ENCODE measurements at regions not wholly inside any gene's neighbourhood (a gene's known extent, or its start where the extent isn't known, plus 50 kb on each side); places are given as distances from the start of the nearest gene placed in this dataset.

DNA sequence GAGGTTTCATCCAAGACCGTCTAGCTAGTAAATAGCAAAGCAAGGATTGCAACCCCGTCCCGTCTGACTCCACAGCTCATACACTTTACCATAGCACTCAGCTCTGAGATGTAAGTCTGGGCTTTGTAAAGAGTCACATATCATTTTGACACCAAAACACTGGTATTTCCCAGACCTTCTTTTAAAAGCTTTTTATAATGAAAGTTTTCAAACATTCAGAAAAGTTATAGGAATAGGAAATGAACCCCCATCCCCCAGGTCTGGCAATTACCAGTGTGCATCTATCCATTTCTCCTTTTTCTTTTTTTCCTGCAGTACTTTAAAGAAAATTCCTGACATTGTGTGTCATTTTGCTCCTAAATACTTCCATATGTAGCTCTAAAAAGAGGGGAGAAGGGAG is 183.6 kb upstream of the CCND2 start:
- peaks cover 6% of the 10 kb centered on the region for H3K4me1 Mint-ChIP-seq
- H3K27ac Mint-ChIP-seq, result no peak overlapping the region
- no peak overlapping the region for H3K4me3 Mint-ChIP-seq
- no peaks in the 10 kb centered on the region for H3K36me3 Mint-ChIP-seq
- H3K27me3 Mint-ChIP-seq, result peaks cover 28% of the 10 kb centered on the region
- no peaks in the 10 kb centered on the region for H3K9me3 Mint-ChIP-seq
- ATAC-seq, result no peak

DNA sequence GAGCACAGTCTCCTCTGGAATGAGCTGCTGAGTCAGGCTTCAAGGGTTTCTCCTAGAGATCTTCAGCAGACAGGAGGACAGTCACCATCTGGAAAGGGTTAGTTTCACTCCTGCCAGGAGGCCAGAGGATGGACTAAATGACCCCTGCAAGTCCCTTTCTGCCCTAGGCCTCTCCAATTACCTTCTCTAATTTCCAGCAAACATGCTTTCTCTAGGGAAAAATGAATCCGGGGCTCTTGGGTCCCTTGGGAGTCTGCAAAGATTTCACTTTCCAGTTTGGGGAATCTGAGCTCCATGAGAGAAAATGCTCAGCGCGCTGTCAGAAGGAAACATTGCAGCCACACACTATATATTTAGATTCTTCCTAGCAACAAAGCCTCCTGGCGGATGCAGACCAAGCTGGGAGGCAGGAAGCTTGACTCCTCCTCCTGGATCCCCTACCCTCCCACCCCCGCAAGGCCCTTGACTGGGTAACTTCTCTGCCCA is 184.4 kb upstream of the CCND2 start:
- no peak for ATAC-seq
- Mint-ChIP-seq H3K36me3 (no peaks in the 10 kb centered on the region), H3K27me3 (peaks cover 33% of the 10 kb centered on the region), H3K4me3 (no peak overlapping the region), H3K9me3 (no peaks in the 10 kb centered on the region), H3K27ac (no peak overlapping the region), H3K4me1 (peaks cover 11% of the 10 kb centered on the region)

DNA sequence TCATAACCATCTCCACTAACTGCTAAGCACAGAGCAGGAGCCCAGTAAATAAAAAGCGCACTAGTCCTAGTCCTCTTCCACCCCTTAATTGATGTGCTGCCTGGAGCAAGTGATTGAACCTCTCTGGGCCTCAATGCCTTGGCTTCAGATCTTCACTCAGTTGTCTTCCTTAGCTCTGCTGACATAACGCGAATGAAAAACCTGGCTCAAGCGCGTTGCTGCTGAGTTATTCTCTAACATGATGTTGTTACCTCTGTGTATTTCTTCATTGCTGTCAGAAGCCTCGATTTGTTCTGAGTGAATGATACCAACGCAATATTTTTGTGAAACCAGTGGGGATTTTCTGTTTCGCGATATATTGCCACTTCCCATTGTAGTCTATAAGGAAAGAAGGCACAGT is 185.1 kb upstream of the CCND2 start:
- H3K4me3 Mint-ChIP-seq, result no peak overlapping the region
- H3K36me3 Mint-ChIP-seq, result no peaks in the 10 kb centered on the region
- peaks cover 33% of the 10 kb centered on the region for H3K27me3 Mint-ChIP-seq

DNA sequence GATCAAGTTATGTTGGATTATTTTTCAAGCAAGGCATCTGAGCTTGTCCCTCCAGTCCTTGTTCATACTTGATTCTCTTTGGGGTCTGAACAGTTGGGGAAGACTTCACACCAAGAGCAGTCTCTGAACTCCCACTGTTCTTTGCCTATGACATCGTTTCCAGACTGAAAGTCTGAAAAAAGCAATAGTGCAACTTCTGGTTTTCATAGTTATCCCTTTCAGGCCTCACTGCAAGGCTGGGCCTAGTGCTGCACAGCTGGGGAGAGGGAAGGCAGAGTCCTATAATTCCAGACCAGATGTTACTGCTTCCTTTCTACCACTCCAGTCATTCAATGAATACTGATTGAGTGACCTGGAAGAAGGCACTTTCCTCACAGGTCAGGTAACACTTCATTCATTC is 187.1 kb upstream of the CCND2 start:
- Mint-ChIP-seq H3K36me3 (no peaks in the 10 kb centered on the region), H3K4me3 (no peak overlapping the region), H3K27ac (no peak overlapping the region), H3K4me1 (peaks cover 19% of the 10 kb centered on the region), H3K9me3 (no peaks in the 10 kb centered on the region), H3K27me3 (peaks cover 41% of the 10 kb centered on the region)
- ATAC-seq, result no peak

More for the DNA sequence above, 185.1 kb upstream of the CCND2 start:
- ATAC-seq, result no peak
- Mint-ChIP-seq H3K9me3 (no peaks in the 10 kb centered on the region), H3K27ac (no peak overlapping the region), H3K4me1 (peaks cover 11% of the 10 kb centered on the region)

DNA sequence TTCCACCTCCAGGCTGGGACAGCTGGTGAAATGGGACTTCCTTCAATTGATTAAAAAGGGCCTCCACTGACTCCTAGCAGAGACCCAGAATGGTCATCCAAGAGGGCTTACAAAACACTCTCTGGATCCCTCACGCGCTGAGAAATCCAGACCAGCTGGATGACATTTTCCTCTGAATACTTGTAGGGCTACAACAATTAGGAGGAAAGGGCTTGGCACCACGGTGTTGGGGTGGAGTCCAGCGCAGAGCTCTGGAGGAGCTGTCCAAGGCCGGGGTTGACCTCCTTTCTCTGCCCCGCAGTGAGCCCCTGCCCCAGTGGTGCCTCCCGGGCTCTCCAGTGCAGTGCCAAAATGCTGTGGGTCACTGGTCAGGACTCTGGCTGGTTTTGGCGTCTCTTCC is 189.0 kb upstream of the CCND2 start:
- Mint-ChIP-seq H3K4me1 (peaks cover 13% of the 10 kb centered on the region), H3K27ac (no peak overlapping the region), H3K4me3 (no peak overlapping the region), H3K27me3 (peaks cover 41% of the 10 kb centered on the region), H3K36me3 (no peaks in the 10 kb centered on the region), H3K9me3 (no peaks in the 10 kb centered on the region)
- ATAC-seq, result no peak

DNA sequence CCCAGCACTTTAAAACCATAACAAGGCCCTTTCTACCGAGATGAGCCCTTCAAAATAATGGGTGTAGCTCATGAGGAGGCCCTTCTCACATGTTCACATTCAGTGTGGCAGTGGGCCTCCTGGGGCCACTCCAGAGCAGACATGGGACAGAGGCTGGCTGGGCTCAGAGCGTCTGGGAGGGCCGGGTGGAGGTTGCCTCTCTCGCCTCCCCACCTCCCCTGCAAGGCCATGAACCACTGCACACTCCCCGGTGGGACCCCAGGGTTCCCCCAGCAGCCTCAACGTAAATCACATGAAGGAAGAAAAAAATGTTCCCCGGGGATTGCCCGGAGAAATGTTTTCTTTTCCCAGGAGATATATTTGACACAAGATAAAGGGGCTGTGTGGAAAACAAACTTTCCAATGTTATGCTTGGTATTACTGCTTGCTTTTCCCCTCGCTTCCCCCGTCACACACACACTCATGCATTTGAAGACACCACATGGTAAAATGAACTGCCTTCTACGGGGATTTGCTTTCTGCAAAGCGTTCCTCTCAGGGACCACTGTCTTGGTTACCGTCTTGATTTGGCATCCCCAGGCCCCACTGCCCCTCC is 190.7 kb upstream of the CCND2 start:
- H3K27me3 Mint-ChIP-seq, result peaks cover 55% of the 10 kb centered on the region
- H3K4me1 Mint-ChIP-seq, result peaks cover 13% of the 10 kb centered on the region
- peaks cover 6% of the 10 kb centered on the region for H3K9me3 Mint-ChIP-seq
- H3K4me3 Mint-ChIP-seq, result no peak overlapping the region
- no peaks in the 10 kb centered on the region for H3K36me3 Mint-ChIP-seq
- H3K27ac Mint-ChIP-seq, result peak overlapping the region; percentile 1
- ATAC-seq, result peak; percentile 68

DNA sequence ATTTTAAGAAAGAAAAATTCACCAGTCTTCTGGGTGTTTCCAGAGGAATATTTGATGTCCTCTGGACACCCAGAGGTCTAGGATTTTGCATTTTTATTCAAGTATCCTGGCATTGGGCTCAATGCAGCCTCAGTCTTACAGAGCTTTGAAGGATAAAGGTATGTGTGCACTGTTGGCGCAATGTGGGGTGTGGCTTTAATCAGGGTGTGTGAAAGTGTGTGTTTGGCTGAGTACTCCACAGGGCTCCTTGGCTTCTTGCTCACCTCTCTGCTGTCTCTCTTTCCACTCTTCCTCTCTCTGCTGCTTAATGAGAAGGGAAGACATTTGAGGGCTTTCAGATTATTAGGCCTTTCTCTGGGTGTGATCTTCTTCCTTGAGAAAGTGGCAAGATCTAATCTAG is 193.3 kb upstream of the CCND2 start:
- Mint-ChIP-seq H3K27ac (no peak overlapping the region), H3K4me1 (peaks cover 13% of the 10 kb centered on the region), H3K4me3 (no peak overlapping the region), H3K27me3 (peaks cover 81% of the 10 kb centered on the region), H3K9me3 (peaks cover 6% of the 10 kb centered on the region), H3K36me3 (no peaks in the 10 kb centered on the region)
- ATAC-seq, result no peak

DNA sequence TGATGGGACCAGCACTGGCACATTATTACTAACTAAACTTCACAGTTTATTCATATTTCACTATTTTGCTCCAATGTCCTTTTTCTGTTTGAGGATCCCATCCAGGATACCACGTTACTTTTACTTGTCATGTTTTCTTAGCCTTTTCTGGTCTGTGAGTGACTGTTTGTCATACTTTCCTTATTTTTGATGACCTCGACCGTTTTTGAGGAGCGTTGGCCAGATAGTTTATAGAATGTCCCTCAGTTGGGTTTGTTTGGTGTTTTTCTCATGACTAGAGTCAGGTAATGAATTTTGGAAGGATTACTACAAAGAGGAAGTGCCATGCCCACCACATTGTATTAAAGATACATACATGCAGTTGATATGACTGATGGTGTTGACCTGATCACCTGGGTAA is 199.4 kb upstream of the CCND2 start:
- no peaks in the 10 kb centered on the region for H3K4me1 Mint-ChIP-seq
- ATAC-seq, result no peak
- H3K36me3 Mint-ChIP-seq, result no peaks in the 10 kb centered on the region
- no peak overlapping the region for H3K4me3 Mint-ChIP-seq
- H3K9me3 Mint-ChIP-seq, result peaks cover 5% of the 10 kb centered on the region
- peaks cover 63% of the 10 kb centered on the region for H3K27me3 Mint-ChIP-seq
- no peak overlapping the region for H3K27ac Mint-ChIP-seq

DNA sequence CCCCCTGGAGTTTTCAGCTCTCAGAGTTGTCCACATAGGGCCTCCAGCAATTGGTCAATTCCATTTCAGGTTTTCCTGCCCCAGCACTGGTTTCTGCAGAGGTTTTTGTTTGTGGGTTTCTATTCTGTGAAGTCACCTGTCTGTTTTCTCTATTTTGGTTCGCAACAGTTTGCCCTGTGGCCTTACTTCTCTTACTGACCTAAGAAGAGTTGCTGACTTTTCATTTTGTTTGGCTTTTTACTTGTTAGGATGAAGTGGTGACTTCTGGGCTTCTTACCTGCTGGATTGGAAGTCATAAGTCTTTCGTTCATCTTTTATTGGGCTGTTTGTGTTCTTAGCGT is 196.4 kb upstream of the PARP11 start:
- no peak overlapping the region for H3K27ac Mint-ChIP-seq
- no peaks in the 10 kb centered on the region for H3K36me3 Mint-ChIP-seq
- no peak for ATAC-seq
- H3K4me1 Mint-ChIP-seq, result no peaks in the 10 kb centered on the region
- no peaks in the 10 kb centered on the region for H3K9me3 Mint-ChIP-seq
- H3K4me3 Mint-ChIP-seq, result no peak overlapping the region
- H3K27me3 Mint-ChIP-seq, result peaks cover 21% of the 10 kb centered on the region

DNA sequence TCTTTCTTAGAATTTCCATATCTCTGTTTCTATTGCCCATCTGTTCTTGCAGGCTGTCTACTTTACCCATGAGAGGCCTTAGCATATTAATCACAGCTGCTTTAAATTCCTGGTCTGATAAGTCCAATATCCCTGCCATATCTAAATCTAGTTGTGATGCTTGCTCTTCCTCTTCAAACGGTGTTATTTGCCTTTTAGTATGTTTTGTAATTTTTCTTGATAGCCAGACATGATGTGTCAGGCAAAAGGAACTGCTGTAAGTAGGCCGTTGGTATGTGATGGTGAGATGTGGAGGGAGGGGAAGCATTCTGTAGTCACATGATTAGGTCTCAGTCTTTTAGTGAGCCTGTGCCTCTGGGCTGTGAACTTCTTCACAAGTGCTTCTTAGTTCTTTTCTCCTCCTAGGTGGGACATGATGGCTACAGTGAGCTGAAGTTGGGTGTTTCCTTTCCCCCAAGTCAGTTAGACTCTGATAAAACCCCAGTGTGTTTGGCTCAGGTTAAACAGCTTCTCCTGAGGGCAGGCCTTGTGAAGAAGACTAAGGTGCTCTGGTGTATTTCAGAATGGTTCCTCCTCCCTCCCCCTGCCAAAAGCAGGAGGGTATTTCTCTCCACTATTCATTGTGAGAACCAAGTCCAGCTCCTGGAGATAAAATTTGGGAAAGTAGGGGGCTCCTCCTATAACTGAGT is 195.9 kb upstream of the PARP11 start:
- Mint-ChIP-seq H3K27me3 (peaks cover 16% of the 10 kb centered on the region), H3K4me3 (no peak overlapping the region), H3K36me3 (no peaks in the 10 kb centered on the region), H3K9me3 (no peaks in the 10 kb centered on the region), H3K27ac (no peak overlapping the region), H3K4me1 (no peaks in the 10 kb centered on the region)
- no peak for ATAC-seq

DNA sequence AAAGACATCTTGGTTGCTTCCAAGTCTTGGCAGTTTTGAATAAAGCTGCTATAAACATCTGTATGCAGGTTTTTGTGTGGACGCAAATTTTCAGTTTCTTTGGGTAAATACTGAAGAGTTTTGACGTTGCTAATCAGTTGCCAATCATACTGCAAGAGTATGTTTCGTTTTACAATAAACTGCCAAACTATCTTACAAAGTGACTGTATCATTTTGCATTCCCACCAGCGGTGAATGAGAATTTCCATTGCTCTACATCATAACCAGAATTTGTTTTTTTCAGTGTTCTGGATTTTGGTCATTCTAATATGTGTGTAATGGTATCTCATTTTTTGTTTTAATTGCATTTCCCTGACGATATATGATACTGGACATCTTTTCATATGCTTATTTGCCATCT is 190.8 kb upstream of the PARP11 start:
- Mint-ChIP-seq H3K27ac (no peak overlapping the region), H3K4me1 (no peaks in the 10 kb centered on the region), H3K9me3 (no peaks in the 10 kb centered on the region), H3K4me3 (no peak overlapping the region), H3K36me3 (no peaks in the 10 kb centered on the region), H3K27me3 (peaks cover 9% of the 10 kb centered on the region)
- no peak for ATAC-seq

DNA sequence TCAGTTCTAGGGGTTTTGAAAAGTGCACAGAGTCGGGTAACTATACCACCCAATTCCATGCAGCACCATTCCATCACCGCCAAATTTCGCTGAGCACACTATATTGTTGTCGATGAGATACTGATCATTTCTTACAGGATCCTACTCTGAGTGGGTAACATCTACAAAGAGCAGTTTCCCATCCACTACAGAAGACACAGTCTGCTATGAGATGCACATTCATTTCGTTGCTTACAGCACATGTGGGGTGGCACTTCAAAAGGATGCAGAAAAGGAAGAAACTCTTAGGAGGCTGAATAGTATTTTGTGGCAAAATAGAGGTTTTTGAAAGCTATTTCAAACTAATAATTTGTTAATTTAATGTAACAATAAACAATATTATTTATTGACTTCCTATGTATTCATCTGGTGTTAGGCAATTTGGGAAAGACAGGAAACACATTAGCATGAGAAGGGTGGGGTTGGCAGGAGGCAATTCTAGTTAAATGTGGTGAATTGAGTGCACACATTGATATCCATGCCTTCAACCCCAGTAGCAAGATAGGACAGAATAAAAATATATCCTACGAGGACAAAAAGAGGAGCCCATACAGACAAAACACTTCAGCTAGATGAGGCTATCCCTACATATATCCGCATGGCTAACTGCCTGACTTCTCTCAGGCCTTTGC is 186.8 kb upstream of the PARP11 start:
- no peak for ATAC-seq
- H3K9me3 Mint-ChIP-seq, result no peaks in the 10 kb centered on the region
- no peaks in the 10 kb centered on the region for H3K36me3 Mint-ChIP-seq
- H3K27ac Mint-ChIP-seq, result no peak overlapping the region
- peaks cover 25% of the 10 kb centered on the region for H3K27me3 Mint-ChIP-seq
- H3K4me3 Mint-ChIP-seq, result no peak overlapping the region
- H3K4me1 Mint-ChIP-seq, result no peaks in the 10 kb centered on the region

DNA sequence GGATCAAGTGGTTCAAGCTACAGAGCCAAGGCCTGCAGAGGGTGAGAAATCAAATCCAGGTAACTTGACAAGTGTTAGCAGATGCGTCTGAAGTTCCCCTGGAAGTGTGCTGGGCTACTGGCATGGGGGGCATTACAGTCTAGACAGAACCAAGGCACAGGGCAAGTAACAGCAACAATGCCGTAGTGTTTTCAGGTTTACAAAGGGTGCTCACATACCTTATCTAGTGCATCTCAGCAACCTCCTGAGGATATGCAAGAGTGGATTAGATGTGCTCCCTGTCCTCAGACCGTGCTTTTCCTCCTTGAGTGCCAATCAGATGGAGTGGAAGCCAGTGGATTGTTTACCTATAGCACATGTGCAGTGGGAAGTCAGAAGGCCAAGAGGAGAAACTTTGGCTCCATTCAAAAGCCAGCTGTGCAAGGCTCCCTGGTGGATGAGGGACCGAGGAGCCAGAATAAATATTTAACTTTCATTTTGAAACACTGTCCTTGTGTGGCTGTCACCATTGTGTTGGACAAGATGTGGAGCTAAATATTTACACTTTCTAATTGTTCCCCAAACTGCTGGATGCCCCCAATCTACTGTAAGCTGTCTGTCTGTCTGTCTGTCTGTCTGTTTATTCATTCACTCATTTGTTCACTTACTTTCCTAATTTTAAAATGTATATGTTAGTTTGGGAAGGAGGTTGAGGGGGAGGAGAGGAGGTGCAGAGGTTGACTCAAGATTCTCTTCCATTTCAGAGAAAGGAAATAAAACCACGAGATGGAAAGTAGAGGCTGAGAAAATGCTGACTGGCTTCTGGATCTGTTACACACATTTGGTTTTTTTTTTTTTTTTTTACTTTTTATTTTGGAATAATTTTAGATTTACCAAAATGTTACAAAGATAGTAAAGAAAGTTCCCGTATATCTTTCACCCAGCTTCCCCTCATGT is 184.0 kb upstream of the PARP11 start:
- Mint-ChIP-seq H3K27me3 (peaks cover 25% of the 10 kb centered on the region), H3K9me3 (no peaks in the 10 kb centered on the region), H3K4me1 (no peaks in the 10 kb centered on the region), H3K27ac (no peak overlapping the region), H3K36me3 (no peaks in the 10 kb centered on the region), H3K4me3 (no peak overlapping the region)
- ATAC-seq, result no peak

DNA sequence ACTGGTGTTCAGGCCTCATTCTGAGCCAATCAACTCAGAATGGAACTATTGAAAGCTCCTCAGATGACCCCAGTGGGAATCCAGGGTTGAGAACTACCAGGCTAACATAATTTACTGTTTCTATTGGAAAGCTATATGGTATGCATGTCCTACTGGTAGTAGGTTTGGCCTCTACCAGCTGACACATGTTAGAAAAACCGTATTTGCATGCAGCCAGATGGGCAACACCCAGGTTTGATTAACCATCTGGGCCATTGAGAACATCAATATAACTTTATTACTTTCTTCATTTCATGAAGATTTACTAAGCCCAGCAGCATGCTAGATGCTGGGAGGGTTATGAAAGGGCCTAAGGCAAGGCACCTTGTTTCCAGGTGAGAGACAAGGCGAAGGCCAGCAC is 181.4 kb upstream of the PARP11 start:
- no peaks in the 10 kb centered on the region for H3K9me3 Mint-ChIP-seq
- H3K27ac Mint-ChIP-seq, result no peak overlapping the region
- no peaks in the 10 kb centered on the region for H3K4me1 Mint-ChIP-seq
- no peaks in the 10 kb centered on the region for H3K36me3 Mint-ChIP-seq
- peaks cover 23% of the 10 kb centered on the region for H3K27me3 Mint-ChIP-seq
- no peak overlapping the region for H3K4me3 Mint-ChIP-seq
- ATAC-seq, result no peak

DNA sequence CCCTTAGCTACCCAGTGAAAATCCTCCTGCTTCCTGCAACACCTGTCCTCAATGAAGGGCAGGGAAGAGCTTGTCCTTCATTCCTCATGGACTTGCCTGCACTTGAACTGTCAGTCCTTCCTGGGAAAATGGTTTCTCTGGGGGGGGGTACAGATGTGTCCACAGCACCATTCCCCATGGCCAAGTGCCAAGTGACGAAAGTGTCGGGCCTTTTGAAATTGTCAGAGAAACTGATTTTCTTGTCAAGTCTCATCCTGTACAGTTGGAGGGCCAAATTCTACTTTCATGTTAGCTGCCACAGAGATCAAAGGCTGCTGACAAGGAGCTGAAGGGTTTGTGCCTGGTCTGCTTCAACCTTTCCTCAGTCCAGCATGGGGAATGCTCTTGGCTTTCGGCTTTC is 179.5 kb upstream of the PARP11 start:
- H3K27me3 Mint-ChIP-seq, result peaks cover 22% of the 10 kb centered on the region

More for the DNA sequence above, 179.5 kb upstream of the PARP11 start:
- Mint-ChIP-seq H3K9me3 (no peaks in the 10 kb centered on the region), H3K27ac (no peak overlapping the region), H3K4me3 (no peak overlapping the region), H3K36me3 (no peaks in the 10 kb centered on the region), H3K4me1 (no peaks in the 10 kb centered on the region)
- ATAC-seq, result no peak

Measured in stimulated activated memory B cell treated with anti-CD40 and anti-IgM and Interleukin-4, amounts not matched to agents 10 μg/mL and 1 μg/mL and 100 μg/mL, for 72 hours (primary cell).